Suppressor macrophage treated with lipopolysaccharide for 1 hour (primary cell): ENCODE measurements at regions not wholly inside any gene's neighbourhood (a gene's known extent, or its start where the extent isn't known, plus 50 kb on each side); places are given as distances from the start of the nearest gene placed in this dataset.

ENCODE experiments used
- DNase-seq, 3 donors: peaks; one replicate each; pipeline ENCODE4 v3.0.0-alpha.2; 2020 to 2022

GRCh38 chr15:70504299-70504951 is 258.9 kb downstream of the UACA start:
- DNase-seq = peak; percentile 95 to 97 (median 95)

- DNase-seq = no peak
These were observed 259.5 kb downstream of the UACA start for GRCh38 chr15:70503798-70504298.

GRCh38 chr15:70503073-70503745 is 260.1 kb downstream of the UACA start:
- peak; percentile 36 to 71 (median 38) for DNase-seq

GRCh38 chr15:70502529-70502928 is 260.8 kb downstream of the UACA start:
- DNase-seq = no peak

- no peak for DNase-seq
These were observed 261.5 kb downstream of the UACA start for GRCh38 chr15:70501849-70502248.

- no peak for DNase-seq
These were observed 262.1 kb downstream of the UACA start for GRCh38 chr15:70501121-70501727.

- no peak for DNase-seq
These were observed 263.6 kb downstream of the UACA start for GRCh38 chr15:70499791-70500190.

GRCh38 chr15:70498096-70498626 is 265.2 kb downstream of the UACA start:
- no peak for DNase-seq

- DNase-seq = no peak
These were observed 265.7 kb downstream of the UACA start for GRCh38 chr15:70497661-70498060.

- no peak for DNase-seq
These were observed 267.3 kb downstream of the UACA start for GRCh38 chr15:70495991-70496599.

GRCh38 chr15:70494852-70495571 is 268.3 kb downstream of the UACA start:
- peak; percentile 80 to 89 (median 81) for DNase-seq

- no peak for DNase-seq
These were observed 268.9 kb downstream of the UACA start for GRCh38 chr15:70494517-70494851.

- no peak for DNase-seq
These were observed 269.4 kb downstream of the UACA start for GRCh38 chr15:70493787-70494516.

GRCh38 chr15:70493376-70493775 is 270.0 kb downstream of the UACA start:
- no peak for DNase-seq

- peak; percentile 89 to 94 (median 90) for DNase-seq
These were observed 270.8 kb downstream of the UACA start for GRCh38 chr15:70492240-70493177.

- no peak for DNase-seq
These were observed 271.7 kb downstream of the UACA start for GRCh38 chr15:70491641-70492040.

GRCh38 chr15:70491201-70491621 is 272.1 kb downstream of the UACA start:
- peak in 2 of 3 donors; percentile 32 to 52 for DNase-seq

- DNase-seq = no peak
These were observed 272.6 kb downstream of the UACA start for GRCh38 chr15:70490838-70491155.

- no peak for DNase-seq
These were observed 273.1 kb downstream of the UACA start for GRCh38 chr15:70490148-70490837.
